Mesothelial cell of epicardium (in vitro differentiated cells): ENCODE measurements at regions not wholly inside any gene's neighbourhood (a gene's known extent, or its start where the extent isn't known, plus 50 kb on each side); places are given as distances from the start of the nearest gene placed in this dataset.

Source experiments
- DNase-seq, 2 experiments: peaks; one replicate each; pipeline ENCODE4 v3.0.0; 2021; ENCODE audit warnings: low spot score in 2 of 2; ENCODE audit not compliant: unreplicated experiment in 2 of 2
- H3K27ac Mint-ChIP-seq: 2 replicates; pipeline ENCODE4 v1.8.0; 2021; ENCODE audit warnings: mixed read lengths
- H3K27me3 Mint-ChIP-seq: 2 replicates; pipeline ENCODE4 v1.8.0; 2021; ENCODE audit warnings: low read depth, mixed read lengths
- H3K36me3 Mint-ChIP-seq: 2 replicates; pipeline ENCODE4 v1.8.0; 2021; ENCODE audit warnings: mixed read lengths
- H3K4me1 Mint-ChIP-seq: 2 replicates; pipeline ENCODE4 v1.8.0; 2021; ENCODE audit warnings: mixed read lengths
- H3K4me3 Mint-ChIP-seq: 2 replicates; pipeline ENCODE4 v1.8.0; 2021; ENCODE audit warnings: mild to moderate bottlenecking, moderate library complexity, mixed read lengths
- H3K9me3 Mint-ChIP-seq: 2 replicates; pipeline ENCODE4 v1.8.0; 2021; ENCODE audit warnings: mixed read lengths
- TF ChIP-seq, protein P1 (sequence below): fragments of 200-600 bp; sonication (generic); IDR thresholded peaks from one replicate; pipeline ENCODE4 v1.5.0; 2021; ENCODE audit warnings: antibody characterized with exemption; ENCODE audit not compliant: unreplicated experiment

DNA sequence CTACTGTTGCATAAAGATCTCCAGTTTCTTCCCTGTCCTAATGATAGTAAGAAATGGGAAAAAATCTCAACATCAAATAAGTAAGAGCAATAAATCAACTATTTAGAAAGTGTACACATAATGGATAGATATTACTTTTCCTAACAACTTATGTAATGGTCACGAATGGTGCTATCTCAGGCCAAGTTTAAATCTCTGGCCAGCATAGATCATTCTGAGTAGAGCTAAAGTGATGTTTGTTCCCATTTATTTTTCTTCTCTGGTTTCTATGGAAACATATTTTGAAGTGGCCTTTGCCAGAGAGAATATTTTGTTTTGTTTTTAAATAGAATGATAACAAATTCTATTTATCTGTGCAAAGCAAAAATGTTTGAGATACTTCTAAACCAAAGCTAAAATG, 249.7 kb upstream of the TTC14 start:
- Mint-ChIP-seq H3K27me3 (peaks cover 9% of the 10 kb centered on the region), H3K4me1 (no peaks in the 10 kb centered on the region), H3K4me3 (no peak overlapping the region)

DNA sequence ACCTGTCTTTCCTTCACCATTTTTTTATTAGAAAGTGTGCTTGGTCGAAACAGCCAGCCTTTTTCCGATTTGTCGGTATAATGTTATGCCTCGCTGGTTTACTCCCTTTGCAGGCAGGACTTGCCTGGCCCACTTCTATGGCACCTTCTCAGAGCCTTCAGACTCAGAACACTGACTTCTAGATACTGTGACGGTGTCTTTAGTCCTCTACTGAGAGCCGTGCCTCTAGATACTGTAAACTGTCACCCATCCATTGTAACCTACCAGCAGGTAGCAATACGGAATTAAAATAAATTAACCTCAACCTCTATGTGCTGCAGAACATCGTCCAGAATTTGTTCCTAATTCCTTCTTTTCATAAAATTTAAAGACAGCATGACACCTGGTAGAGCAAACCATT, 247.7 kb upstream of the TTC14 start:
- Mint-ChIP-seq H3K4me1 (no peaks in the 10 kb centered on the region), H3K27me3 (peaks cover 4% of the 10 kb centered on the region), H3K27ac (no peak overlapping the region), H3K9me3 (no peaks in the 10 kb centered on the region), H3K4me3 (no peak overlapping the region), H3K36me3 (no peaks in the 10 kb centered on the region)
- TF ChIP-seq, protein P1, sequence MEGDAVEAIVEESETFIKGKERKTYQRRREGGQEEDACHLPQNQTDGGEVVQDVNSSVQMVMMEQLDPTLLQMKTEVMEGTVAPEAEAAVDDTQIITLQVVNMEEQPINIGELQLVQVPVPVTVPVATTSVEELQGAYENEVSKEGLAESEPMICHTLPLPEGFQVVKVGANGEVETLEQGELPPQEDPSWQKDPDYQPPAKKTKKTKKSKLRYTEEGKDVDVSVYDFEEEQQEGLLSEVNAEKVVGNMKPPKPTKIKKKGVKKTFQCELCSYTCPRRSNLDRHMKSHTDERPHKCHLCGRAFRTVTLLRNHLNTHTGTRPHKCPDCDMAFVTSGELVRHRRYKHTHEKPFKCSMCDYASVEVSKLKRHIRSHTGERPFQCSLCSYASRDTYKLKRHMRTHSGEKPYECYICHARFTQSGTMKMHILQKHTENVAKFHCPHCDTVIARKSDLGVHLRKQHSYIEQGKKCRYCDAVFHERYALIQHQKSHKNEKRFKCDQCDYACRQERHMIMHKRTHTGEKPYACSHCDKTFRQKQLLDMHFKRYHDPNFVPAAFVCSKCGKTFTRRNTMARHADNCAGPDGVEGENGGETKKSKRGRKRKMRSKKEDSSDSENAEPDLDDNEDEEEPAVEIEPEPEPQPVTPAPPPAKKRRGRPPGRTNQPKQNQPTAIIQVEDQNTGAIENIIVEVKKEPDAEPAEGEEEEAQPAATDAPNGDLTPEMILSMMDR, result no peak
- no peak for DNase-seq

More for the DNA sequence above, 249.7 kb upstream of the TTC14 start:
- DNase-seq, result no peak
- TF ChIP-seq, protein P1, result no peak
- H3K27ac Mint-ChIP-seq, result no peak overlapping the region
- no peaks in the 10 kb centered on the region for H3K9me3 Mint-ChIP-seq
- H3K36me3 Mint-ChIP-seq, result no peaks in the 10 kb centered on the region

DNA sequence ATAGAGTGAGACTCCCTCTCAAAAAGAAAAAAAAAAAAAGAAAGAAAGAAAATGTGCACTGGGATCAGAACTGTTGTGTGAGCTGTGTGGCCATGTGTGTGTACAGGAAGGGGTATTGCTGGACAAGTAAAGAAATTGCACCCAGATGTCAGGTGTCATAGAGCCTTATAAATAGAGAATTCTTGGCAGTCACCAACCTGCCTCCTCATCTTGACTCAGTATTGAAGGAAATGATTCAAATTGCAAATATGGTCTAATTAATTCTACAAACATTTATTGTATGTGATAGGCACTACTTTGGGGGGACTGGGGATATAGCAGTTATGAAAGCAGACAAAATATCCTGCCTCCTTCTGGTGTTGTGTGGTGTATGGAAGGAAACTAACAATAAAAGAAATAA, 243.8 kb upstream of the TTC14 start:
- Mint-ChIP-seq H3K9me3 (no peaks in the 10 kb centered on the region), H3K27me3 (peaks cover 2% of the 10 kb centered on the region), H3K4me1 (no peaks in the 10 kb centered on the region), H3K4me3 (no peak overlapping the region), H3K36me3 (no peaks in the 10 kb centered on the region), H3K27ac (no peak overlapping the region)
- TF ChIP-seq, protein P1, result no peak
- no peak for DNase-seq

DNA sequence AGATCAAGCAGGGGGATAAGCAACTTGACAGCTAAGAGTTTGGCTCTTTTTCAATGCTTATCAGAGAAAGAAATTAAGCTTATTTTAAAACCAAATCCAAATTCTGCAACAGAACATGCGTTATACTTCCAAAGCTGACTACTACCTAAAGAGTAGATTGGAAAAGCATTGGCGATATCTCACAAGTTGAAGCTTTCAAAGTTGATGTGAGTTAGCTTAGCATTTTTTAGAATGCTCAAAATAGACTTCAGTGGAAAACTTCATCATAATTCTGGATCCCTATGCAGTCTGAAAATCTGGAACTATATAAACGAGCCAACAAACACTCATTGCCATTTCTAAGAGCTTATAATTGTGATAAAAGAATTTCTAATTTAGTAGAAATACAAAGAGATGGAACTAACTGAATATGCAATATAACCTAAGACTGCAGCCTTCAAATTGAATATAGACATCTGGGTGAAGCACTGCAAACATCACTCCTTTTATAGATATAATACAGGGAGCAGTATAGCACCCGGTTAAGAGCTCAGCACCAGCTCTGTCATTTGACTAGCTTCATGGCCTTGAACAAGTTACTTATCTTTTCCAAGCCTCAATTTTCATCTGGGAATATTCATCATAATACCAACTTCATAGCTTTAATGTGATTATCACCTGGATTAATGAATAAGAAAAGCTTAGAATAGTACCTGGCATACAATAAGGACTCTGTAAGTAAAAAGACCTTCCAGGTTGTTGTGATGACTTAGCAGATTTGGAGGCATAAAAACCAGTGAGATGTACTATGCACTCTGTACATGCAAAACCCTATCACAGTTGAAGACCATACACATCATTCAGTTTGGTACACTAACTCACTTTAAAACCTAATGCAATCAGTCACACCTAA, 242.7 kb upstream of the TTC14 start:
- peaks cover 4% of the 10 kb centered on the region for H3K27me3 Mint-ChIP-seq
- no peak for DNase-seq
- no peaks in the 10 kb centered on the region for H3K9me3 Mint-ChIP-seq
- H3K4me3 Mint-ChIP-seq, result no peak overlapping the region
- TF ChIP-seq, protein P1, result no peak
- H3K36me3 Mint-ChIP-seq, result no peaks in the 10 kb centered on the region
- H3K27ac Mint-ChIP-seq, result no peak overlapping the region
- H3K4me1 Mint-ChIP-seq, result no peaks in the 10 kb centered on the region

DNA sequence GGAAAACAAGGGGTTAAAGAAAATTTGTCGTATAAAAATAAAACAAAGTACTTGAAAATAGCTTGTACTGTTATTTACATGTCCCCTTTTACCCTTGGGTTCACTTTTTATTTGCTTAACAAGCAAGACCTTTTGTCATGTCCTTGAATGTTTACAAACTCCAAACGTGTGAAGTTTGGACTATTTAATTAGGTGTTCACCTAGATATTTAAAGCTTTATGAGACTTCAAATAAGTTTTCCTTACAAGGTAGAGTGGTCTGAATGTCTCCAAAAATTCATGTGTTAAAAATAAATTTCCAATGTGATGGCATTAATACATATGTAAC, 242.0 kb upstream of the TTC14 start:
- no peaks in the 10 kb centered on the region for H3K36me3 Mint-ChIP-seq
- TF ChIP-seq, protein P1, result no peak
- peaks cover 4% of the 10 kb centered on the region for H3K27me3 Mint-ChIP-seq
- H3K4me1 Mint-ChIP-seq, result no peaks in the 10 kb centered on the region
- H3K9me3 Mint-ChIP-seq, result no peaks in the 10 kb centered on the region
- H3K27ac Mint-ChIP-seq, result no peak overlapping the region
- H3K4me3 Mint-ChIP-seq, result no peak overlapping the region
- no peak for DNase-seq
